NB4 (cell line): ENCODE measurements at regions not wholly inside any gene's neighbourhood (a gene's known extent, or its start where the extent isn't known, plus 50 kb on each side); places are given as distances from the start of the nearest gene placed in this dataset.
A peak's percentile ranks its signal among the peaks of the same experiment; 100 is the strongest.

ENCODE experiments used
- DNase-seq: peaks from one replicate; pipeline ENCODE4 v3.0.0; 2010; ENCODE audit warnings: low read depth
- H3K4me3 ChIP-seq: one replicate; pipeline ENCODE4 v1.5.1; 2011; ENCODE audit warnings: mild to moderate bottlenecking, low read depth, low read length, moderate library complexity
- CTCF ChIP-seq: IDR thresholded peaks from one replicate; pipeline ENCODE4 v1.5.1; 2012; ENCODE audit warnings: low read depth, low read length
- MAX ChIP-seq: IDR thresholded peaks from 2 replicates; pipeline ENCODE4 v1.6.1; 2011; ENCODE audit warnings: low read depth, low read length
- MYC ChIP-seq: IDR thresholded peaks from 2 replicates; pipeline ENCODE4 v1.6.1; 2011; ENCODE audit warnings: low read depth, low read length
- POLR2A ChIP-seq: IDR thresholded peaks from 2 replicates; pipeline ENCODE4 v1.6.1; 2011; ENCODE audit warnings: mild to moderate bottlenecking; ENCODE audit not compliant: insufficient read length; ENCODE audit errors: extremely low read depth

GRCh38 chr9:86471171-86471815 is 117.1 kb upstream of the TUT7 start:
- no peak for DNase-seq
- H3K4me3 ChIP-seq: no peak overlapping the region
- TF ChIP-seq POLR2A (no peak), CTCF (no peak), MAX (no peak), MYC (no peak)

GRCh38 chr9:86470326-86470725 is 116.1 kb upstream of the TUT7 start:
- no peak for DNase-seq
- TF ChIP-seq POLR2A (no peak), CTCF (no peak), MYC (no peak), MAX (no peak)
- no peak overlapping the region for H3K4me3 ChIP-seq

- no peak overlapping the region for H3K4me3 ChIP-seq
- no peak for DNase-seq
- no peak for TF ChIP-seq MAX
- TF ChIP-seq CTCF: no peak
- TF ChIP-seq MYC: no peak
- TF ChIP-seq POLR2A: no peak
These were observed 115.5 kb upstream of the TUT7 start for GRCh38 chr9:86469476-86470250.

GRCh38 chr9:86464242-86464641 is 110.0 kb upstream of the TUT7 start:
- TF ChIP-seq CTCF: no peak
- no peak for TF ChIP-seq MYC
- TF ChIP-seq POLR2A: no peak
- TF ChIP-seq MAX: no peak
- DNase-seq: peak; percentile 93
- H3K4me3 ChIP-seq: no peak overlapping the region

- DNase-seq: no peak
- TF ChIP-seq MAX: no peak
- no peak for TF ChIP-seq CTCF
- no peak for TF ChIP-seq MYC
- no peak for TF ChIP-seq POLR2A
These were observed 106.2 kb upstream of the TUT7 start for GRCh38 chr9:86460216-86461002.

More at GRCh38 chr9:86460216-86461002, 106.2 kb upstream of the TUT7 start:
- H3K4me3 ChIP-seq: no peak overlapping the region
